GM12865 (cell line): ENCODE measurements at regions not wholly inside any gene's neighbourhood (a gene's known extent, or its start where the extent isn't known, plus 50 kb on each side); places are given as distances from the start of the nearest gene placed in this dataset.

Source experiments
- DNase-seq: peaks from one replicate; pipeline ENCODE4 v3.0.0; 2010; ENCODE audit warnings: low read depth
- H3K4me3 ChIP-seq: 2 replicates; pipeline ENCODE4 v1.5.1; 2011; ENCODE audit warnings: mild to moderate bottlenecking, low read depth, low read length, control low read depth
- CTCF ChIP-seq: IDR thresholded peaks from 2 replicates; pipeline ENCODE4 v1.5.1; 2011; ENCODE audit warnings: low read length, control low read depth, low read depth, inconsistent platforms; ENCODE audit not compliant: insufficient read depth; ENCODE audit errors: missing control alignments

GRCh38 chr10:108443636-108444035 lies 1279.1 kb upstream of the SORCS1 start:
- TF ChIP-seq CTCF = no peak
- no peak for DNase-seq
- H3K4me3 ChIP-seq = no peak overlapping the region

DNA sequence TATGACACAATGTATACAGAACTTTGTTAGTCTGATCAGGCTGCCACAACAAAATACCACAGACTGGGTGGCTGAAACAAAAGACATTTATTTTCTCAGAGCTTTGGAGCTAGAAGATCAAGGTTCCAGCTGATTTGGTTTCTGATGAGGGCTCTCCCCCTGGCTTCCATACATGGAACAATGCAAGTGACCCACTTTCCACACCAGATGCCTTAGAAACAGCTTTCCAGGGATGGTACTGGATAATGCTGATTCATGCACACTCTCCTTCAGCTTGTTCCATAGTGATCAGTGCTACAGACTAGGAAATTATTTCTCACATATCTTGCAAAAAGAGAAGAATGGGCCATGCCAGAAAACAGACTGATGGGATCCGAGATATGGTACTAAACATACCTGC lies 1274.9 kb upstream of the SORCS1 start:
- TF ChIP-seq CTCF = no peak
- no peak overlapping the region for H3K4me3 ChIP-seq
- no peak for DNase-seq

DNA sequence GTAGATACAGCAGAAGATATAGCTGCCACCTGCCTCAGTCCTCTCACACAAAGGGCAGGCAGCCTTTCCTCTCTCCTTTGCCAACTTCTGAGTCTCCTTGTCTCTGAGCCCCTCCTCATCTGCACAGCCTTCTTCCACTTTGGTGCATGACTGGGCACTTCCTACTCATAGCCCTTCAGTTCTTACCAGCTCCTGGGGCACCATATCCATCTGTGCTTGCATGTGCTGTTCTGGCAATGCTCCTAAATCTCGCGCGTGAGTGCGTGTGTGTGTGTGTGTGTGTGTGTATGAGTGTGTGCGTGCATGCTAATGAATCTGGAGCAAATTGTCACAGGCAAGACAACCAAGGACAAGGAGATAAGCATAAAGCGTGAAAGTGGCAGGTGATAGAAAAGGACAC lies 1271.6 kb upstream of the SORCS1 start:
- no peak overlapping the region for H3K4me3 ChIP-seq
- TF ChIP-seq CTCF = no peak
- no peak for DNase-seq

GRCh38 chr10:108434559-108435252 lies 1270.2 kb upstream of the SORCS1 start:
- no peak for TF ChIP-seq CTCF
- no peak for DNase-seq
- no peak overlapping the region for H3K4me3 ChIP-seq

- no peak for DNase-seq
- H3K4me3 ChIP-seq = no peak overlapping the region
- no peak for TF ChIP-seq CTCF
These were observed 1262.6 kb upstream of the SORCS1 start for GRCh38 chr10:108427146-108427545.

- no peak for DNase-seq
- no peak for TF ChIP-seq CTCF
- no peak overlapping the region for H3K4me3 ChIP-seq
These were observed 1260.9 kb upstream of the SORCS1 start for GRCh38 chr10:108425283-108425964.
